ENCODE measurements at regions not wholly inside any gene's neighbourhood (a gene's known extent, or its start where the extent isn't known, plus 50 kb on each side); places are given as distances from the start of the nearest gene placed in this dataset.
"Not testable (repeated sequence)": the region's sequence is repeated elsewhere in the genome, so short reads cannot be mapped to it uniquely, and the experiment has no call there.

DNA sequence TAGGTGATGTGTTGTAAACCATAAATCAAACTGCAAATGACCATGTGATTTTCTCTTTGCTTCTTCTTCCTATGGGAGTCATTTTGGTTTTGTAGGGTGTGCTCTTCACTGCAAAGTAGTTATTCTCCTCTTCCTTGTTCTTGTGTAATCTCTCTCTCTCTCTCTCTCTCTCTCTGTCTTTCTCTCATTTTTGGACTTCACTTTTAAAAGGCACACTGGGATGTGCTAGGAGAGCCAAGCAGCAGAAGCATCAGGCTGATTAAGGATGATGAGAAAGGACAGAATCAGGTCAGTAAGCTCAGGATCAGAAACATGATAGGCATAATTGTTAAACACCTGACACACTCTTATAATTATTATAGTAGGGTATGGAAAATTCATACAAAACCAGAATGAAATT, 505.3 kb upstream of the ZNF608 start:
- no peak for DNase-seq (ENCODE audit: low read depth in 2 of 2)

- not testable (repeated sequence) for DNase-seq (ENCODE audit: low read depth in 2 of 2)
Observed at GRCh38 chr5:125253634-125254033, 507.2 kb upstream of the ZNF608 start.

GRCh38 chr5:125254267-125254666, 507.8 kb upstream of the ZNF608 start:
- DNase-seq (ENCODE audit: low read depth in 2 of 2): no peak

DNA sequence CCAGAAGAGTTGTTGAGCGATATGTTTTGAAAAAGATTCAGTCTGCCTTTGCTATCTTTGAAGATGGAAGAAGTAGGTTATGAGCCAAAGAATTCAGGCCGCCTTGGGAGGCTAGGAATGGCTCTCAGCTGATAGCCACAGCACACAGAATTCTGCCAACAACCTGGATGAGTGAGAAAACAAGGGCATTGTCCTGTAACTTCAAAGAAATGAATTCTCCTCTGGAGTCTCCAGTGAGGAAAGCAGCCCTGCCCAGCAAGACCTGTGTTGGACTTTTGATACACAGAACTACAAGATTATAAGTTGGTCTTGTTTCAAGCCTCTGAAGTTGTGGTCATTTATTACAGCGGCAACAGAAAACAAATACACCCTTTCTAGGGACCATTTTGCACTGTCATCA, 509.9 kb upstream of the ZNF608 start:
- DNase-seq (ENCODE audit: low read depth in 2 of 2): no peak

- no peak for DNase-seq (ENCODE audit: low read depth in 2 of 2)
Observed at GRCh38 chr5:125257057-125257972, 510.9 kb upstream of the ZNF608 start.

- no peak for DNase-seq (ENCODE audit: low read depth in 2 of 2)
Observed at GRCh38 chr5:125257997-125258396, 511.6 kb upstream of the ZNF608 start.

- DNase-seq (ENCODE audit: low read depth in 2 of 2): no peak
Observed at GRCh38 chr5:125258615-125259014, 512.2 kb upstream of the ZNF608 start.

- DNase-seq (ENCODE audit: low read depth in 2 of 2): no peak
Observed at GRCh38 chr5:125261505-125262250, 515.2 kb upstream of the ZNF608 start.

- no peak for DNase-seq (ENCODE audit: low read depth in 2 of 2)
Observed at GRCh38 chr5:125262782-125263181, 516.3 kb upstream of the ZNF608 start.

DNA sequence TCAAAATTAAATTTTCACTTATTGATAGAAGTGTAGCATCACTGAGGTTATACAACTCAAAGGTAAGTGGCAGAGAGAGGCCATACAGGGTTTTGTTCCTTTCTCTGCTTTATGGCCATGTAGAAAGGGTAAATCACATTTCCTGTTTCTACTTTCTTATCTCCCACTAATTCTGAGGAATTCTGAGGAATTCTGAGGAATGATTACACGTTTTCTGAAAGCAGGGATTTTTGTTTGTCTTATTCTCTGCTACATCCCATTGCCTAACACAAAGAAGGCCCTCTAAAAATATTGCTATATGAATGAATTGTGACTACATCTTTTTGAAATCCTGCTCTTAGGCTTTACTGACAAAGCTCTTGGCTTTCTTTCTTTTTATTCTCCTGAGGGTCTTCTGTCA, 516.9 kb upstream of the ZNF608 start:
- no peak for DNase-seq (ENCODE audit: low read depth in 2 of 2)

DNA sequence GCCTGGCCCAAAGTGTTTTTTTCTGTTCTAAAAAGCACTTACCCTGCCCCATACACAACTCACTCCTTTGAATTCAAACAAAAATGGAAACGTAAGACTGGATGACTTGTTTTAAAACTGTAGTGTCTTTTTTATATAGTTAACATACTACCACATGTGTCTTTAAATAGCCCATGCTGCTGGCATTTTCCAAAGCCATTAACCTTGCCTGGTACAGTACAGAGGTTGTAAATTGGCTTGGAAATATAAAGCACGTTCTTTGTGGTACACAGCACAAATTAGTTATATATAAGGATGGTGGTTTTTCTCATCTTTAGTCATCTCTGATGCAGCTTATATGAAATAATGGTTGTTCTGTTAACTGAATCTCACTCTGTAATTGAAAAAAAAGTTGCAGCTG, 519.7 kb upstream of the ZNF608 start:
- no peak for DNase-seq (ENCODE audit: low read depth in 2 of 2)

DNA sequence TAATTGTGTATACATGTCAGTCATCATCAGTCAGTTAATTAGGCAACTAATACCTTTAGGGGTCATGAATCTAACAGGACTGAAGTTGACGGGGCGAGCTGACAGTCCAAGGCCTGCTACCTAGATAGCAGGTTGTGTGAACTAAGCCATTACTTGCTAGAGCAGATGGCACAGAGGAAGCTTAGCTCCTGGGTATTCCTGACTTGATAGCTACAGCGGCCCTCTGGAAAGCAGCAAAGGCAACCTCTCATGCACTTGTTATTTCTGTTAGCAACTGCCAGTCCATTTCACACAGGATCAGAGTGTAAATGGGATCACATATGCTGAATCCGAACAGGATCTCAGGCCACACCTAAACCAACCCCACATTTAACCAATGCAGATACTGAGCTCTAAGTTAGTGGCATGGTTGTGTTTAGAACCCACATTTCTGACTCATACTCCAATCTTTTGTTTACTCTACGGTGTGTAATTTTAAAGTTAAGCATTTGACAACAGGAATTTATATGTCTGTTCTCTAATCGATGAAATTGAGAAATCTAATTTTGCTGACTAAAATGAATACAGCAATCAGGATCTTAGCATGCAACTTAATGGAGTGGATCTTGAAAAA, 521.3 kb upstream of the ZNF608 start:
- no peak for DNase-seq (ENCODE audit: low read depth in 2 of 2)

GRCh38 chr5:125269926-125270325, 523.5 kb upstream of the ZNF608 start:
- no peak for DNase-seq (ENCODE audit: low read depth in 2 of 2)

GRCh38 chr5:125272357-125272756, 525.9 kb upstream of the ZNF608 start:
- no peak for DNase-seq (ENCODE audit: low read depth in 2 of 2)

DNA sequence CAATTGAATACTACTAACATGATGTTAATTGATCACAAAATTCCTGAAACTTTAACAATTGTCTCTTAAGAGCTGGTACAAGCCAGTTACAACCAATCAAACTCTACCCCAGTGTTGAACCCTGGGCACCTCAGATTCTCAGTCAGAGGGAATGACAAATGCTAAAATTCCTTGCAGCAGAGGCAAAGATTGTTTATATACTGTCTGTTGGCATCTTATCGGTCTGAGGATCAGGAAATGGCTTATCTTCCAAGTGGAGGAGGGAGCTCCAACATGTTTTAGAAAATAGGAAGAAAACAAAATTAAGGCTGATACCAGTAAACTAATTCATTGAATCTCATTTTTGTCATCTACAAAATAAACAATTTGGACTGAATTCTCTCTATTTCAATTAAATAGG, 527.8 kb upstream of the ZNF608 start:
- DNase-seq (ENCODE audit: low read depth in 2 of 2): no peak

DNA sequence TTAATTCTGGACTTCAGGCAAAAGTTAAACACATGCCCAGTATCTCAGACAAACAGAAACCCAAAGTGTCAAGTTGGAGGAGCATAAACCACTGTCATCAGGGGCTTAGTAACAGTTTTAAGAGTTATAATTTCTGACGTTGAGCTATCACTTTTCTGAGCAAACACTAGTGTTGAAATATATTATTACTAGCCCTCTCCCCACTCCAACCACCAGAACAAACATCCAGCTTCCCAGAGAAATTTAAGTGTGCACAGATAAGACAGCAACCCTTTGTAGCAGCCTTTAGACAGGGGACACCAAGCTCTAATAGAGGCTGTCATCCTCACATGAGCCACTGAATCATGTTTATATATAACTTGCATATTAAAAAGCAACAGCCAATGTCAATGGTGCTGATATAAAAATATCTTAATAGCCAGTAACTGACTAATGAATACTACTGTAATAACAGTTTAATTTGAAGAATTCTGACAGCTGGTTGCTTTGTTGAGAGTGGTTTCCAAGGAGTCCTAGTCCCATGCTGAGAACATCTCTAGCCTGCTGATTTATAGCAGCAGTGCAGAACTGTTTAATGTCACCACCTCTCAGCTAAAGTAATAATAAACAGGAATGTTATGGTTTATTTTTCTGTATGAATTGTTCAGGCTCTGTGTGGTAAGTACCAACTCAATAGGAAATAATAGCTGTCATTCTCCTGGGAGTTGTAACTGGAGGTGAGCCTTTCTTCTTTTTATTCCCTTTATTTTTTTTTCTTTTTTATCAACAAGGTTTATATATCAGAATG, 528.7 kb upstream of the ZNF608 start:
- DNase-seq (ENCODE audit: low read depth in 2 of 2): no peak

DNA sequence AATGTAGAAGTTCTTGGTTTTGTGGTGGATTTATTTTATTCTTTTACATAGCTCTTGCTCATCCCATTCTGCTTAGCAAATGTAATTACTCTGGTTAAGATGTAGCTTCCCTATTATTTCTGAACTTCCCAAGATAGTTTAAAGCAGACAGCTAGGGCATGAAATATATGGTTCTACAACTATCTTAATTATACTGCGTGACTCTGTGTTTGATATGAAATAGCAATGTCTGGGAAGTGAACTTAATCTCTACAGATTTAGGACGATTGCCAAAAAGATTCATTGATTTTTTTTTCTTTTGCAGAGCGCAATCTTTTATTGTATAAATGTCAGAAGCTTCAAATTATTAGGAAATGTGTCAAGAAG, 529.3 kb upstream of the ZNF608 start:
- no peak for DNase-seq (ENCODE audit: low read depth in 2 of 2)

- DNase-seq (ENCODE audit: low read depth in 2 of 2): no peak
Observed at GRCh38 chr5:125276096-125276495, 529.7 kb upstream of the ZNF608 start.

DNA sequence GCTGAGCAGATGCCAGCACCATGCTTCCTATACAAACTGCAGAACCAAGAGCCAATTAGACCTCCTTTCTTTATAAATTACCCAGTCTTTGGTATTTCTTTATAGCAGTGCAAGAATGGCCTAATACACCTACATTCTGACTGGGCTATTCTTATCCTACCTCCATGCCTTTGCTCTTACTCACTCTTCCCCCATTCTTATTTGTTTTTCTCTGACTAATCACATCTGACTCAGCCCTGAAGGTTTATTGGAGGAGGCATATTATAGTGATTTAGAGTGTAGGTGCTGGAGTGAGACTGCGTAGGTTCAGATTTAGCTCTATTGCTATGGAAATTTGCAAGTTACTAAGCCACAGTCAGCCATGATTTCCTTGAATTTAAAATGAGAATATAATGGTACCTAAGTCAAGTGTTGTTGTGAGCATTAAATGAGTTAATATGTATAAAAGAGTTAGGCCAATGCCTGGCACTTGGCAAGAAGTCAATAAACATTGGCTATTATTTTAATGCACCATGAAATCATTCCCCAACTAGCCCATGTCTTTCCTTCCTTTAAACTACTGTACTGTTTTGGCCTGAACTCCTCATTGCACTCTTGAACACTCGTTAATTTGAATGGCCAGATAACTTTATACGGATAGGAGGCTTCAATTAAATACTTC, 531.2 kb upstream of the ZNF608 start:
- no peak for DNase-seq (ENCODE audit: low read depth in 2 of 2)

GRCh38 chr5:125278711-125279110, 532.3 kb upstream of the ZNF608 start:
- DNase-seq (ENCODE audit: low read depth in 2 of 2): no peak

DNA sequence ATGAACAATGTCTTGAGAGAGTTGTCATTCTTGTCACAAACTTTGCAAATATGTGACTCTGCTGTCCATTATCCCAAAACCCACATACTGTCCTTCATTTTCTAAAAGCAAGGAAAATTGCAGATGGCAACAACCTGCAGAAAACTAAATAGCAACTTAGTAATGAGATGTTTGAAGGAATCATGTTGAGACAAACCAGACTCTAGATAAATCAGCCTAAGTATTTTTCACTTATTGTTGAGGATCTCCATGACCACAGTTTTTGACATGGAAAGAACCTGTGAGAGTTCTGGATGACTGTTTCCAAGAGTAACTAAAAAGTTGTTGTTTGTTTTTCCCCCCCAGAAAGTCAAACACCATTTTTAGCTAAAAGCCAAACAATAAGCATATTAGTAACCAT, 535.2 kb upstream of the ZNF608 start:
- DNase-seq (ENCODE audit: low read depth in 2 of 2): no peak

All from activated CD4-positive, alpha-beta T cell treated with anti-CD3 and anti-CD28 coated beads for 24 hours (primary cell).